Right lobe of liver (tissue), 4 donors: ENCODE measurements at regions not wholly inside any gene's neighbourhood (a gene's known extent, or its start where the extent isn't known, plus 50 kb on each side); places are given as distances from the start of the nearest gene placed in this dataset.

Experiments
- CTCF ChIP-seq, 4 donors: fragments of 200-600 bp in 3 of 4; fragments of 450-650 bp in 1 of 4; IDR thresholded peaks; one replicate each; pipeline versions ENCODE4 v1.5.1 to v1.8.0; 2016 to 2022; ENCODE audit warnings: antibody characterized with exemption in 4 of 4, mild to moderate bottlenecking in 2 of 4
- POLR2A ChIP-seq: fragments of 450-650 bp; IDR thresholded peaks from one replicate; pipeline ENCODE4 v1.6.1; 2017; ENCODE audit warnings: antibody characterized with exemption, mild to moderate bottlenecking
- donor health status: DM: no; HTN: no; CAD: no.
- donor health status: DM: no; HTN: no; CAD: no.
- donor health status: DM: no; HTN: yes; CAD: no.

DNA sequence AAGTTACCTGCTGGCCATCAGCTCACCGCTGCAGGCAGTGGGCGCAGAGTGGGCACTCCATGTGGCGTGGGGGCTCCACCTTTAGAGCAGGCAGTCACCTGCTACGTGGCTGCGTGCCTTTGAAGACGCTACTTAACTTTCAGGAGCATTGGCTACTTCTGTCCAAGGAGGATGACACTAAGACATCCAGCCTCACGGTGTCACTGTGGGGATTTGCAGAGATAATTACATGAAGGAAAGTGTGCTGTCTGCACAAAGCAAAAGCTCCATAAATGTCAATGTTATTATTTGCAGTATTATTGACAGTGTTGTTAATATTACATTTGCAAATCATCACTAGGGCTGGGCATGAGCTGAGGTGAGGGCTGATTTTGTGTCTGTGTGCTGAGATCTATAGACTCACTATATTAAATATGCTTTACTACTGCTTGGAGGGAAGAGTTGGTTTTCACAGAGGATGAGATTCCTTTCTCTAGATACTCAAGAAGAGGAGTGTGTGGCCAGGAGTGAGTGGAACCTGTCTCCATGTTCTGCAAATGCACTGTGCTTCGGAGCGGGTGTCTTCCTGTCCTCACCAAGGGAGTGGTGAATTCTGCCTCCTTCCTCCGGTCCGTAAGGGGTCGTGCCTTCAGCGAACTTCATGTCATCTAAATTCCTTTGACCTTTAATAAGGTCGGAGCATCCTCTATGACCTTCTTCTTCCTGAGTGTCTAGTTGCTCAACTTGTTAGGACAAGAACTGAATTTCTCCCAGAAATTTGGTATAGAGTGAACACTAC lies 165.8 kb upstream of the SYNDIG1 start:
- TF ChIP-seq CTCF (IDR thresholded peaks at IDR 0.05), result no peak
- no peak for TF ChIP-seq POLR2A
